Fibroblast of peridontal ligament (primary cell): ENCODE measurements at regions not wholly inside any gene's neighbourhood (a gene's known extent, or its start where the extent isn't known, plus 50 kb on each side); places are given as distances from the start of the nearest gene placed in this dataset.

Experiments used
- DNase-seq: peaks from one replicate; pipeline ENCODE4 v3.0.0-alpha.2; 2010; ENCODE audit errors: extremely low read depth

- no peak for DNase-seq
Measured at GRCh38 chr10:8534891-8535290, 480.4 kb downstream of the GATA3 start.

GRCh38 chr10:8539056-8539455, 484.6 kb downstream of the GATA3 start:
- no peak for DNase-seq

- DNase-seq = no peak
Measured at GRCh38 chr10:8543361-8544056, 489.0 kb downstream of the GATA3 start.

DNA sequence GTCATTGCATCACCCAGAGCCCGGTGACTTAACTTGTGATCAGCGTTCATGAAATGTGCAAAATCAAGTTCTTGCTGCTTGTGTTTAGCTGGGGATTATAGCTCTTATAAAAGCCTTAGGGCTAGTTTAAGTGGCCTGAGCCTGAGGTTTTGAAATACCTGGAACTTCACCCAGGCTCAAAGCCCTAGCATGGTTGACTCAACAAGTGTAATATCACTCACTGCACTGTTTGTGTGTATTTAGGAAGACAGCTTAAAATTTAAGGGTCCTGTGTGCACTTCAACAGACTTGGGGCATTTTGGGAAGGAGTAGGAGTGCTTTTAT, 489.5 kb downstream of the GATA3 start:
- DNase-seq = no peak

GRCh38 chr10:8544500-8544899, 490.0 kb downstream of the GATA3 start:
- DNase-seq = no peak

DNA sequence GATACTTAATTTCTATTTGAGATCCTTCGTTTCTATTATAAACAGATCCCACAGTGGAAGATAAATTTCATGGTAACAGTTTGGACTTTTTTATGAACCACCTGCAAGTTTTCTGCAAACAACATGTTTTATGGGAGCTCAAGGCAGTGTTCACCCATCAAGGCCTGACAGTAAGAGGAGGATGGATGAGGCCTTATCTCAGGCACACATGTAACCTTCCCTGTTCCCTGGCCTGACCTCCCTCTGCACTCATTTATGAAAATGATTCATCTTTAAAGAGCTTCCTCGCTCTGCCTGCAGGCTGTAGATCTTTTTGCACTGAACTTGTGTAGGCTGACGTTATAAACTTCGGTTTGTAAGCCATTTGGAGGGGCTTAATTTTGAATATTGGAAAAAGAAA, 500.1 kb downstream of the GATA3 start:
- no peak for DNase-seq

DNA sequence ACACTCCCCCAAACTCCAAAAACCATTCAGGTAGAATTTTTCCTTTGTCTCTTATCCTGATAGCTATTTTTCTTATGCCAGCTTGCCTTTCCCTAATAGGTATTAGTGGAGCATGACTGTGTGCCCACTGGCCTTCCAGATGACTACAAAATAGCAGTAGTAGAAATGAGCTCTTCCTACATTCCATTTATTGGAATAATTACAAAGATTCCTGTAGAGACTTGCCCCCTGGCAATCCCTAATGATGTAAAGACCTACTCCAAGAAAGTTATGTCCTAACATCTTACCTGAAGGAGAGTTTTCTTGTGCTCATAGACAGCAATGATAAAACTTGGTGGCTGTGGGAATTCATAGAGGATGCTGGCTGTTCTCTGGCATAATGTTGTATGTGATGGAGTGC, 501.8 kb downstream of the GATA3 start:
- DNase-seq = no peak

- no peak for DNase-seq
Measured at GRCh38 chr10:8563478-8563877, 509.0 kb downstream of the GATA3 start.

DNA sequence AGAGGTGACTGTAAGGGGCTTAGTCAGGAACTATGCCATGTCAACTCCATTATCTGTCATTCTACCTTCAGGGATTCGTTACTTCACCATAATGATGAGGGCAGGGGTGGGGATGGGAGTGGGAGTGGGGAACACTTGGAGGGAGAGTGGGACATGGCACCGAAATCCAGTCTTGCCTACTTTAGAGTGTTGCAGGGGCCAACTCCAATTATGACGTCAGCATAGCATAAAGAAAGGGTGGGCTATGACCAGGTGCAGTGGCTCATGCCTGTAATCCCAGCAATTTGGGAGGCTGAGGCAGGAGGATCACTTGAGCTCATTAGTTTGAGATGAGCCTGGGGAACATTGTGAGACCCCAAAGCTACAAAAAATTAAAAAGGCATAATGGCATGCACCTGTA, 512.2 kb downstream of the GATA3 start:
- DNase-seq = no peak

DNA sequence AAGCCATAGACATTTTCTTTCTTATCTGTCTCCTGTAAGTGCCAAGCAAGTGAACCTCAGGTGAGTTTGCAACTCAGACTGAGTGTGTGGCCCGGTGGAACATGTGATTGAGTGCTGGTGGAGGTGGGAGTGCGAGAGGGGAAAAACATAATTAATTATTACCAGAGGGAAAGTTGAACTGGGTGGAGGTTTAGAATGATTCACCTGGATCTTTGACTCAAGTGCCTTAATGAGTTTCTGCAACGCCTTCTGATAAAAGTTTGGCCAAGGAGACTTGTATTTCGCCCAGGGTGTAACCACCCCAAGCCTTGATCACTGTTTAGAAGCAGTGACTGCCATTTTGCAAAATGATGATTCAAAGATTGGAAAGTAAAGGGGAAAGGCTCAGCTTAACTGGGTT, 513.9 kb downstream of the GATA3 start:
- no peak for DNase-seq

GRCh38 chr10:8575620-8576019, 521.1 kb downstream of the GATA3 start:
- DNase-seq = no peak

DNA sequence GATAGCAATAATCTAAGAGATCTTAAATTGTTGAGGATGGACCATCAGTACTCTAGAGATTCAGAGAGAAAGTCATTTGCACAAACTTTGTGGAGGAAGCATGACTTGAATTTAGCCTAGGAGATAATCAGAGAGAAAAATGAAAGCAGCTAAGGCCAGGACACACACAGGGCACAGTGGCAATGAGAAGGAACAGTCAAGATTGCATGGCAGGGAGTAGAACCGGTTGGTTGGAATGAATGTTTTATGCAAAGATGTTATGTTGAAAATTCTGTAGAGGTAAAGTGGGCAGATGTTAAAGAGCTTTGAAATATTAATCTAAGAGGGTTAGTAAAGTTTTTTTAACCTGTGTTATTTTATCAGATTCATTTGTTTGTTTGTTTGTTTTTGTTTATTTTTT, 521.8 kb downstream of the GATA3 start:
- no peak for DNase-seq

- no peak for DNase-seq
Measured at GRCh38 chr10:8576911-8577310, 522.4 kb downstream of the GATA3 start.

- DNase-seq = no peak
Measured at GRCh38 chr10:8577686-8578085, 523.2 kb downstream of the GATA3 start.

GRCh38 chr10:8581521-8582225, 527.2 kb downstream of the GATA3 start:
- DNase-seq = no peak

DNA sequence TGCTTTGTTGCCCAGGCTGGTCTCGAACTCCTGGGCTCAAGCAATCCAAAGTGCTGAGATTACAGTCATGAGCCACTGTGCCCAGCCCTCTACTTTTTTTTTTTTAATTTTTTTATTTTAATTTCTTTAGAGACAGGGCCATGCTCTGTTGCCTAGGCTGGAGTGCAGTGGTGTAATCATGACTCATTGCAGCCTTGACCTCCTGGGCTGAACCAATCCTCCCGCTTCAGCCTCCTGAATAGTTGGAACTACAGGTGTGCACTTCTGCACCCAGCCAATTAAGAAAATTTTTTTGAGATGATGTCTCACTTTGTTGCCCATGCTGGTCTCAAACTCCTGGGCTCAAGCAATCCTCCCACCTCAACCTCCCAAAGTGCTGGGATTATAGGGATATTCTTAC, 528.6 kb downstream of the GATA3 start:
- no peak for DNase-seq

GRCh38 chr10:8584666-8585065, 530.2 kb downstream of the GATA3 start:
- DNase-seq = no peak

- no peak for DNase-seq
Measured at GRCh38 chr10:8586504-8586903, 532.0 kb downstream of the GATA3 start.

DNA sequence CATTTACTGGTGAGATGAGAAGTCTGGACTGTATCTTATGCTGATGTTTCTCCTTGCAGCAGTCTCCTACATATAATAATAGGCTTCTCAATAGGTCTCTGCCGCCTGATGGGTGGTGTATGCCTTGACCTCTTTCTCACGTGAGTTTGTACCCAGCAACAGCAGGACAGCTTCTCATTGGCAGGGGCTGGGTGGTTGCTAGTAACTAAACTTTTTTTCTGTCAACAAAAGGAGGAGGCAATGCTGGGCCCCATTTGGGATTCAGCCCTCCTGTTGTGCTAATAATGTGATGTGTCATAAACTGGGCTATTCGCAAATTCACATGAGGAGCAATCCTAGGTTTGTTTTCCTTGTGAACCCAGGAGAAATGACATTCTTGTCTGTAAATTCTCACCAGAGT, 533.6 kb downstream of the GATA3 start:
- no peak for DNase-seq

- DNase-seq = no peak
Measured at GRCh38 chr10:8590518-8590917, 536.0 kb downstream of the GATA3 start.

- no peak for DNase-seq
Measured at GRCh38 chr10:8591640-8592039, 537.2 kb downstream of the GATA3 start.

GRCh38 chr10:8594176-8594575, 539.7 kb downstream of the GATA3 start:
- no peak for DNase-seq

DNA sequence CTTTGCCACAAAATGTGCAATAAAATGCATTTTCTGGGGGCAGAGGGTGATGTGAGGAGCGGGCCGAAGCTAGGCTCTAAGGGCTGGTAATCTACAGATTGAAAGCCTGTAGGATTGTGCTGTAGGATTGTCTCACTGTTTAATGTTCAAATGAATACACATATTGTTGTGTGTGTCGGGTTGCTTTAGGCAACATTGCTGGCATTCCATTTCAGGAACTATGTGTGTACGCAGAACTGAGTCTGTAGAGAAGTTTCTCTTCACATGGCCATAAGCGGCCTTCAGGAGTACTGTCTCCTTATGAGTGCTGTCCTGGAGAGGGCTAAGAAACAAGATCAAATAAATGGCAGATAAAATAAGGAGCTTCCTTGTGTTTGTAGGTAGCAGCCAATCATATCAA, 540.2 kb downstream of the GATA3 start:
- DNase-seq = no peak

DNA sequence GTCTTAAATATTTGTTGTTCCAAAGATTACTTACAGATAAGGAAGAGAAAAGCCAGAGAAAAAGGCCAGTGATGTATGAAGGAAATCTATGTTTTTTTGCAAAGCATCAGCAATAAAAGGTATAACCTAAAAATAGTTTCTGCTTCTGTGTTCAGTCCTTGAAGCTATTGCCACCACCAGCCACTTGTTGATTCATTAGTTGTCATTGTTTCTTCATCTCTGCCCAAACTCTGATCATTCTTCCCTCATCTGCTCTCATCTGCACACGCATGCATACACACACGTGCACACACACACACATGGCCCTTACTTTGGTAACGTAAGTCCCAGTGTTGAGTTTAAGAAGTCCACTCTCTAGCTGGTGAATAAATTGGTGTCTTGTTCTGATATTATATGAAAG, 540.7 kb downstream of the GATA3 start:
- DNase-seq = no peak
